Kidney (tissue), 13 donors: ENCODE measurements at regions not wholly inside any gene's neighbourhood (a gene's known extent, or its start where the extent isn't known, plus 50 kb on each side); places are given as distances from the start of the nearest gene placed in this dataset.
A peak's percentile ranks its signal among the peaks of the same experiment; 100 is the strongest.

Source experiments
- DNase-seq, 5 donors: peaks; one replicate each; pipeline ENCODE4 v3.0.0-alpha.2; 2013 to 2020
- FAIRE-seq: peaks from 2 replicates; lab custom pipeline; 2012; peaks lifted over from hg19 to GRCh38; lab: Jason Lieb, UNC
- H3K27ac ChIP-seq, 2 donors: one replicate each; pipeline ENCODE4 v1.7.0; 2013; ENCODE audit warnings: low read depth in 2 of 2, low read length in 2 of 2, inconsistent platforms in 1 of 2
- H3K27me3 ChIP-seq: one replicate; pipeline ENCODE4 v1.7.1; 2013; ENCODE audit warnings: low read length, inconsistent platforms; ENCODE audit not compliant: control insufficient read depth, insufficient read depth
- H3K36me3 ChIP-seq, 3 donors: one replicate each; pipeline versions ENCODE4 v1.7.0 to v1.7.1; 2013; ENCODE audit warnings: low read length in 3 of 3, control low read depth in 1 of 3, inconsistent platforms in 1 of 3; ENCODE audit not compliant: insufficient read depth in 3 of 3, control insufficient read depth in 2 of 3
- H3K4me1 ChIP-seq, 3 donors: one replicate each; pipeline versions ENCODE4 v1.7.0 to v1.7.1; 2013; ENCODE audit warnings: low read length in 3 of 3, inconsistent platforms in 1 of 3, low read depth in 1 of 3; ENCODE audit not compliant: control insufficient read depth in 2 of 3, insufficient read depth in 2 of 3
- H3K4me3 ChIP-seq, 3 donors: one replicate each; pipeline versions ENCODE4 v1.7.0 to v1.8.1; 2013; ENCODE audit warnings: low read length in 3 of 3, control low read depth in 1 of 3, inconsistent platforms in 1 of 3
- H3K9ac ChIP-seq, 3 donors: one replicate each; pipeline versions ENCODE4 v1.7.0 to v1.7.1; 2013; ENCODE audit warnings: low read length in 3 of 3, control low read depth in 1 of 3, inconsistent platforms in 1 of 3
- H3K9me3 ChIP-seq, 3 donors: one replicate each; pipeline versions ENCODE4 v1.7.0 to v1.7.1; 2013; ENCODE audit warnings: low read length in 3 of 3, control low read depth in 1 of 3, inconsistent platforms in 1 of 3; ENCODE audit not compliant: control insufficient read depth in 2 of 3, insufficient read depth in 1 of 3
- intact Hi-C: fragments of 100-400 bp; cut with DNase I; formaldehyde crosslinking; loops from one replicate; pipeline ENCODE4 v1.11.1; 2022
- TF ChIP-seq, protein P1 (sequence below): IDR thresholded peaks from 3 replicates; pipeline ENCODE4 v1.5.1; 2012; ENCODE audit warnings: mild to moderate bottlenecking, moderate library complexity, borderline replicate concordance; ENCODE audit not compliant: insufficient read depth; ENCODE audit errors: extremely low read depth
- donor health status: control.
- donor health status: control.
- donor health status: control.
- donor health status: control.
- donor health status: control.
- donor health status: DM: yes; HTN: yes; CAD: no.
- donor health status: Normal renal cell carcinoma (clear cell type).

GRCh38 chr1:104665300-104665699 lies 915.6 kb downstream of the AMY1C start:
- intact Hi-C loops, result no loop called here
- no peak for FAIRE-seq
- TF ChIP-seq, protein P1, sequence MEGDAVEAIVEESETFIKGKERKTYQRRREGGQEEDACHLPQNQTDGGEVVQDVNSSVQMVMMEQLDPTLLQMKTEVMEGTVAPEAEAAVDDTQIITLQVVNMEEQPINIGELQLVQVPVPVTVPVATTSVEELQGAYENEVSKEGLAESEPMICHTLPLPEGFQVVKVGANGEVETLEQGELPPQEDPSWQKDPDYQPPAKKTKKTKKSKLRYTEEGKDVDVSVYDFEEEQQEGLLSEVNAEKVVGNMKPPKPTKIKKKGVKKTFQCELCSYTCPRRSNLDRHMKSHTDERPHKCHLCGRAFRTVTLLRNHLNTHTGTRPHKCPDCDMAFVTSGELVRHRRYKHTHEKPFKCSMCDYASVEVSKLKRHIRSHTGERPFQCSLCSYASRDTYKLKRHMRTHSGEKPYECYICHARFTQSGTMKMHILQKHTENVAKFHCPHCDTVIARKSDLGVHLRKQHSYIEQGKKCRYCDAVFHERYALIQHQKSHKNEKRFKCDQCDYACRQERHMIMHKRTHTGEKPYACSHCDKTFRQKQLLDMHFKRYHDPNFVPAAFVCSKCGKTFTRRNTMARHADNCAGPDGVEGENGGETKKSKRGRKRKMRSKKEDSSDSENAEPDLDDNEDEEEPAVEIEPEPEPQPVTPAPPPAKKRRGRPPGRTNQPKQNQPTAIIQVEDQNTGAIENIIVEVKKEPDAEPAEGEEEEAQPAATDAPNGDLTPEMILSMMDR, result no peak

GRCh38 chr1:104671684-104672353 lies 922.1 kb downstream of the AMY1C start:
- Histone ChIP-seq H3K9ac (no peak overlapping the region), H3K4me1 (no peaks in the 10 kb centered on the region), H3K4me3 (no peak overlapping the region), H3K27me3 (no peaks in the 10 kb centered on the region), H3K27ac (no peak overlapping the region), H3K36me3 (no peaks in the 10 kb centered on the region), H3K9me3 (no peaks in the 10 kb centered on the region)
- intact Hi-C loops, result no loop called here
- FAIRE-seq, result no peak
- peak in 2 of 5 donors; percentile 40 to 59 for DNase-seq
- TF ChIP-seq, protein P1, result no peak

More at GRCh38 chr1:104665300-104665699, 915.6 kb downstream of the AMY1C start:
- no peak for DNase-seq
- Histone ChIP-seq H3K27me3 (no peaks in the 10 kb centered on the region), H3K9me3 (no peaks in the 10 kb centered on the region), H3K4me3 (no peak overlapping the region), H3K36me3 (no peaks in the 10 kb centered on the region), H3K4me1 (no peaks in the 10 kb centered on the region), H3K27ac (no peak overlapping the region), H3K9ac (no peak overlapping the region)

- FAIRE-seq (no peak), DNase-seq (no peak)
- intact Hi-C loops, result no loop called here
- no peak overlapping the region for H3K9ac ChIP-seq
- no peaks in the 10 kb centered on the region for H3K27me3 ChIP-seq
- H3K4me1 ChIP-seq, result no peaks in the 10 kb centered on the region
- no peaks in the 10 kb centered on the region for H3K36me3 ChIP-seq
- H3K9me3 ChIP-seq, result no peaks in the 10 kb centered on the region
- TF ChIP-seq, protein P1, result no peak
- no peak overlapping the region for H3K4me3 ChIP-seq
- H3K27ac ChIP-seq, result no peak overlapping the region
These were observed 949.7 kb downstream of the AMY1C start for GRCh38 chr1:104699433-104699832.
